ENCODE measurements at regions not wholly inside any gene's neighbourhood (a gene's known extent, or its start where the extent isn't known, plus 50 kb on each side); places are given as distances from the start of the nearest gene placed in this dataset.
A peak's percentile ranks its signal among the peaks of the same experiment; 100 is the strongest.

DNA sequence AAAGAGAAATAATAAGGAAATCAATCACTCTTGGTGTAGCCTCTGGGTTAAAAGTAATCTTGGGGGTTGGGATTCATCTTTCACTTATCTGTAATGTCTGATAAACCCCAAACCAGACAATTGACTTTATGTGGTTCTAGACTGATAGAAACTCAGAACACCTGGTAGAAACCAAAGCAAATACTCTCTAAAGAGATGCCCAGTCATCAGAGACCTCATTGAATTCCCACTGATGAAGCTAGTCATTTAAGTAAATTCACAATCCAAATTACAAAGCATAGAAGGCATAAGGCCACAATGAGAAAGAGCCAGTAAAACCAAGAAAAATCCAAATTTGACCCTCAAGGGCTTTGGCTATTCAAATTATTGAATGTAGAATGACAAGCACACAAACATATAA, 250.6 kb downstream of the MBNL1 start (continued):
- no peak for TF ChIP-seq USF1 (IDR thresholded peaks at IDR 0.05; ENCODE audit: borderline replicate concordance, extremely low read length, insufficient read depth, low read depth, low read length)
- no peak for TF ChIP-seq CTCF (IDR thresholded peaks at IDR 0.05 in 2 of 3, conservative IDR thresholded peaks at IDR 0.05 in 1 of 3; ENCODE audit: control insufficient read depth in 2 of 3, extremely low read depth in 1 of 3, insufficient read depth in 1 of 3, low read depth in 3 of 3, low read length in 3 of 3)
- no peak for TF ChIP-seq FOS (IDR thresholded peaks at IDR 0.05; ENCODE audit: borderline replicate concordance, extremely low read depth, insufficient read length)
- TF ChIP-seq, protein P1, sequence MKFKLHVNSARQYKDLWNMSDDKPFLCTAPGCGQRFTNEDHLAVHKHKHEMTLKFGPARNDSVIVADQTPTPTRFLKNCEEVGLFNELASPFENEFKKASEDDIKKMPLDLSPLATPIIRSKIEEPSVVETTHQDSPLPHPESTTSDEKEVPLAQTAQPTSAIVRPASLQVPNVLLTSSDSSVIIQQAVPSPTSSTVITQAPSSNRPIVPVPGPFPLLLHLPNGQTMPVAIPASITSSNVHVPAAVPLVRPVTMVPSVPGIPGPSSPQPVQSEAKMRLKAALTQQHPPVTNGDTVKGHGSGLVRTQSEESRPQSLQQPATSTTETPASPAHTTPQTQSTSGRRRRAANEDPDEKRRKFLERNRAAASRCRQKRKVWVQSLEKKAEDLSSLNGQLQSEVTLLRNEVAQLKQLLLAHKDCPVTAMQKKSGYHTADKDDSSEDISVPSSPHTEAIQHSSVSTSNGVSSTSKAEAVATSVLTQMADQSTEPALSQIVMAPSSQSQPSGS (IDR thresholded peaks at IDR 0.05; ENCODE audit: low read length) = peak; percentile 71; the same call in 1 of the 2 replicates
- TF ChIP-seq RUNX3 (IDR thresholded peaks at IDR 0.05; ENCODE audit: low read length) = peak; percentile 66

DNA sequence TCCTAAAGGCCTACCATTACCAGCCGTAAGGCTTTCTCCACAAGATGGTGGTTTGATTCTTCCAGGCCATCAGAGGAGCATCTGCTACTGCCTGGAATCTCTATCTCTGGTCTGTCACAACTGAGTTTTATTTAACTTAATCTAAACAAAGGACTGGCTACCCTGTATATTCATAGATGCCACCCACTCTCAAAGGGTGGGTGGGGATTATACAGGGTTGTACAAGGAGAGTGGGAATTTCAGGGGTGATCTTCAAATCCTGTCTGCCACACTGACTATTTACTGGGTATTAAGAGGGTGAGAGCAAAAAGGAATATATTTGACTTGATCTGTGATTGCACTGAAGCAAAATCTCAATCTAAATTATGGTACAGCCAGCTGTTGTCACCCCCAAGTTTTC, 253.3 kb downstream of the MBNL1 start:
- in situ Hi-C loops (cut with MboI) = loop anchor here (10.0 kb wide), 1 partner anchor 47 kb away; no protein-coding TSS in a partner anchor
- H3K79me2 ChIP-seq (ENCODE audit: control insufficient read depth, insufficient read depth, low read length) = no peaks in the 10 kb centered on the region
- no peaks in the 10 kb centered on the region; the same call in 2 of the 3 replicates for H3K9me3 ChIP-seq (replicated peaks; ENCODE audit: control insufficient read depth, insufficient read depth, low read length)
- FAIRE-seq (no peak), ATAC-seq (no peak), DNase-seq (ENCODE audit: low read depth, low spot score) (no peak)
- no TSS peak for BruUV-seq (replicated peaks)
- H3K4me1 ChIP-seq (ENCODE audit: control insufficient read depth, insufficient read depth, low read length) = peaks cover 5% of the 10 kb centered on the region
- 100% methylated on average over 1 of the region's 1 CpG for WGBS (ENCODE audit: insufficient coverage, insufficient replicate concordance, low lambda C conversion rate, missing lambda C conversion rate)
- CTCF ChIA-PET = interaction anchor here (1.1 to 27.4 kb wide), 7 partner anchors 14 to 450 kb away, joined by 3 to 379 read pairs (median 48); no protein-coding TSS in a partner anchor
- TF ChIP-seq TARDBP (IDR thresholded peaks at IDR 0.05; ENCODE audit: borderline replicate concordance) = no peak
- no peak overlapping the region for H2AFZ ChIP-seq (ENCODE audit: control insufficient read depth, low read depth, low read length)
- SMC1A ChIA-PET (ENCODE audit: uncharacterized antibody, unreplicated experiment) = interaction anchor here (0.6 to 11.5 kb wide), 7 partner anchors 11 to 491 kb away, joined by 3 to 248 read pairs (median 9); no protein-coding TSS in a partner anchor
- H3K27ac ChIP-seq (ENCODE audit: control insufficient read depth, insufficient read depth) = no peak overlapping the region
- no peaks in the 10 kb centered on the region for H3K36me3 ChIP-seq (ENCODE audit: control insufficient read depth in 2 of 2, insufficient read depth in 2 of 2, low read length in 1 of 2)
- H3K4me2 ChIP-seq (ENCODE audit: control insufficient read depth, insufficient read depth) = no peak overlapping the region
- no peaks in the 10 kb centered on the region for H3K27me3 ChIP-seq (replicated peaks in 1 of 2; ENCODE audit: control insufficient read depth in 2 of 2, insufficient read depth in 2 of 2, low read length in 1 of 2)
- H3K9ac ChIP-seq (ENCODE audit: control insufficient read depth, insufficient read depth, low read length) = no peak overlapping the region
- H3K4me3 ChIP-seq = no peak overlapping the region
- RAD21 ChIA-PET (ENCODE audit: unreplicated experiment) = interaction anchor here (1.0 to 6.9 kb wide), 9 partner anchors 9 to 450 kb away, joined by 3 to 84 read pairs (median 7); no protein-coding TSS in a partner anchor
- POLR2A ChIA-PET = interaction anchor here (0.7 kb wide), 1 partner anchor 30 kb away, joined by 3 read pairs; no protein-coding TSS in a partner anchor
- H4K20me1 ChIP-seq (ENCODE audit: control insufficient read depth, insufficient read depth) = no peaks in the 10 kb centered on the region
- intact Hi-C loops (cut with micrococcal nuclease; ENCODE audit: unreplicated experiment) = no loop called here
